Brain microvascular endothelial cell (primary cell): ENCODE measurements at regions not wholly inside any gene's neighbourhood (a gene's known extent, or its start where the extent isn't known, plus 50 kb on each side); places are given as distances from the start of the nearest gene placed in this dataset.

Experiments
- DNase-seq: peaks from one replicate; pipeline ENCODE4 v3.0.0-alpha.2; 2020
- H3K27ac ChIP-seq: fragments of 250-450 bp; sonication (Bioruptor Pico); 2 replicates; pipeline ENCODE4 v1.5.1; 2020; ENCODE audit warnings: mild to moderate bottlenecking, moderate library complexity
- H3K27me3 ChIP-seq: fragments of 250-450 bp; sonication (Bioruptor Pico); replicated peaks from 2 replicates; pipeline ENCODE4 v1.5.1; 2020; ENCODE audit warnings: mild to moderate bottlenecking
- H3K36me3 ChIP-seq: fragments of 250-450 bp; sonication (Bioruptor Pico); replicated peaks from 2 replicates; pipeline ENCODE4 v1.5.1; 2020; ENCODE audit warnings: mild to moderate bottlenecking
- H3K4me3 ChIP-seq: 2 replicates; pipeline ENCODE4 v1.5.1; 2011; ENCODE audit warnings: low read depth, mild to moderate bottlenecking, control low read depth, low read length, moderate library complexity
- CTCF ChIP-seq: IDR thresholded peaks from 2 replicates; pipeline ENCODE4 v1.5.1; 2011; ENCODE audit warnings: low read depth, mild to moderate bottlenecking, moderate library complexity, low read length, control low read depth, inconsistent platforms; ENCODE audit errors: missing control alignments
- in situ Hi-C: cut with HindIII; loops from 2 replicates; pipeline ENCODE4 v1.10.0; 2017; ENCODE audit warnings: low sequenced_read_pairs, low pct_ligation_motif_present

DNA sequence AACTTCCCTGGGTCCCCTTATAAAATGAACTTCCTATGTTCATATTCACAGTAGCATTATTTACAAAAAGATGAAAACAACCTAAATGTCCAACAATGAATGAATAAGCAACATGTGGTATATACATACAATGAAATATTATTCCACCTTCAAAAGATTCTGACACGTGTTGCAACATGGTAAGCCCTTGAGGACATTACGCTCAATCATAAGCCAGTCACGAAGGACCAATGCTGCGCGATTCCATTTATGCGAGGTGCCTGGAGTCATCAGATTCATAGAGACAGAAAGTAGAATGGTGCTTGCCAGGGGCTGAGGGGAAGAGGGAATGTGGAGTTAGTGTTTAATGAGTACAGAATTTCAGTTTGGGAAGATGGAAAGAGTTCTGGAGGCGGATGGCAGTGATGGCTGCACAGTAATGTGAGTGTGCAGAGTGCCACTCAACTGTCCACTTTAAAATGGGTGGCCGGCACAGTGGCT lies 88.8 kb upstream of the ALDH1A3 start:
- no peak for DNase-seq
- H3K36me3 ChIP-seq = no peaks in the 10 kb centered on the region
- H3K27ac ChIP-seq = no peak overlapping the region
- no peaks in the 10 kb centered on the region for H3K27me3 ChIP-seq
- no peak overlapping the region for H3K4me3 ChIP-seq
- in situ Hi-C loops = no loop called here
- no peak for TF ChIP-seq CTCF

DNA sequence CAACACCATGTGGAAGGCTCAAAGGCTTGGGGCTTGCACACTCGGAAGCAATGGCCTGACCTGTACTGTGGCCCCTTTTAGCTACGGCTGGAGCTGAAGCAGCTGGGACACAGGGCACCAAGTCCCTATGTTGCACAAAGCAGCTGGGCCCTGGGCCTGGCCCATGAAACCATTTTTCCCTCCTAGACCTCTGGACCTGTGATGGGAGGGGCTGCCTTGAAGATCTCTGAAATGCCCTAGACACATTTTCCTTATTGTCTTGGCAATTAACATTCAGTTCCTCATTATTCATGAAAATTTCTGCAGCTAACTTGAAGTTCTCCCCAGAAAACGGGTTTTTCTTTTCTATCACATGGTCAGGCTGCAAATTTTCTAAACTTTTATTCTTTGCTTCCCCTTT lies 85.6 kb upstream of the ALDH1A3 start:
- DNase-seq = no peak
- TF ChIP-seq CTCF = no peak
- Histone ChIP-seq H3K4me3 (no peak overlapping the region), H3K36me3 (no peaks in the 10 kb centered on the region), H3K27me3 (no peaks in the 10 kb centered on the region), H3K27ac (no peak overlapping the region)
- in situ Hi-C loops = no loop called here

DNA sequence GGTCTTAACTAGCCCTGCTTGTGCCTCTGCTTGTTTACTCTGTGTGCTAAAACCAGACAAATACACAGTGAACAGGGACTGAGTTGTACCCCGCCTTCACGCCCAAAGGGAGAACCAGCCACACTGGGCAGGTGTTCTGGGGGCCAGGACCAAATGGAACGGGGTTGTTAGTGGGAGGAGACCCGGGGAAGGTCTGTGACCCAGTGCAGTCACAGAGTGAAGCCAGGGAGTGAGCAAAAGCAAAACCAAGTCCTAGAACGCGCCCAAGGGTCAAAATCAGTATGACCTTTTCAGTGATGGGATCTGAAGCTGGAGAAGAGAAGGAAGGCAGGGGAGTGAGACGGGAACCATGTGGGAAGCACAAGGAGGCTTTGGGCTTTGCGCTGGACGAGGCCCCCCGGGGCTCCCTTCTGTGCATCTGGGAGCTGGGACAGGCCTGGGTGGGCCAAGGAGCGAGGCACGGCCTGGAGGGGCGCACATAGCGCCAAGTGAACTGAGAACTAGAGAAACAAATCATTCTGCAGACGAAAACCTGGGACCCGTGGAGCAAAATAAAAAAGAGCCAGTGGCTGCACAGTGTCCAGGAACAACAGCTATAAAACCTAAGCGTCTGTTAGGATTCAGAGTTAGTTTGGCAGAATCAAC lies 78.3 kb upstream of the ALDH1A3 start:
- in situ Hi-C loops = no loop called here
- Histone ChIP-seq H3K4me3 (no peak overlapping the region), H3K27me3 (no peaks in the 10 kb centered on the region), H3K27ac (no peak overlapping the region), H3K36me3 (no peaks in the 10 kb centered on the region)
- TF ChIP-seq CTCF = no peak
- DNase-seq = no peak

GRCh38 chr15:100802421-100803170 lies 77.0 kb upstream of the ALDH1A3 start:
- Histone ChIP-seq H3K27me3 (no peaks in the 10 kb centered on the region), H3K4me3 (no peak overlapping the region), H3K36me3 (no peaks in the 10 kb centered on the region), H3K27ac (no peak overlapping the region)
- DNase-seq = no peak
- no peak for TF ChIP-seq CTCF
- in situ Hi-C loops = no loop called here

DNA sequence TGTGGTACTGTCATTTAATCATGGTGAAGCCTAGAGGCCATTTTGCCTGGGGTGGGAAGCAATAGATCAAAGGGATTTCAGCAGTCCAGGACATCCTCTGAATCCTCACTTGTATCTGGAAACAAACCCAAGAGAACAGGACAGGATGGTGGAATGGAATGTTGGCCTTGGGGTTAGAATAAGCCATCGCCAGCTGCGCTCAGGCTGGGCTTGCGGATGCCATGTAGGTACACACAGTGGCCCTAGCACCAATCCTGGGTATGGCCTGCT lies 76.5 kb upstream of the ALDH1A3 start:
- no peak for TF ChIP-seq CTCF
- Histone ChIP-seq H3K27me3 (no peaks in the 10 kb centered on the region), H3K27ac (no peak overlapping the region), H3K36me3 (no peaks in the 10 kb centered on the region), H3K4me3 (no peak overlapping the region)
- no peak for DNase-seq
- in situ Hi-C loops = no loop called here
